ENCODE measurements at regions not wholly inside any gene's neighbourhood (a gene's known extent, or its start where the extent isn't known, plus 50 kb on each side); places are given as distances from the start of the nearest gene placed in this dataset.

GRCh38 chrX:122866532-122866931, 317.5 kb upstream of the GRIA3 start:
- in situ Hi-C loops (cut with HindIII; ENCODE audit: low pct_unique_long_range_greater_than_20kb, low sequenced_read_pairs), result no loop called here
- ATAC-seq (no peak), DNase-seq (ENCODE audit: low read depth, low spot score) (no peak)
- ChIA-PET CTCF (no interaction called here), POLR2A (no interaction called here)
- Histone ChIP-seq H3K9me3 (ENCODE audit: control insufficient read depth, insufficient read depth, low read depth, low read length) (no peaks in the 10 kb centered on the region), H3K36me3 (ENCODE audit: control insufficient read depth, insufficient read depth, low read length) (no peaks in the 10 kb centered on the region), H3K4me3 (ENCODE audit: low read depth in 2 of 2, low read length in 2 of 2) (no peak overlapping the region), H3K4me1 (ENCODE audit: control insufficient read depth, insufficient read depth, low read length) (no peaks in the 10 kb centered on the region), H3K27ac (ENCODE audit: low read length) (no peak overlapping the region), H3K27me3 (ENCODE audit: control insufficient read depth, insufficient read depth, low read length) (no peaks in the 10 kb centered on the region)
- TF ChIP-seq POLR2AphosphoS5 (IDR thresholded peaks at IDR 0.05; ENCODE audit: low read depth, low read length) (no peak), CTCF (IDR thresholded peaks at IDR 0.05) (no peak), TCF7L2 (IDR thresholded peaks at IDR 0.05; ENCODE audit: low read depth, low read length) (no peak), SIN3A (IDR thresholded peaks at IDR 0.05; ENCODE audit: borderline replicate concordance, insufficient read depth, low read depth, low read length) (no peak)
- intact Hi-C loops (cut with micrococcal nuclease; ENCODE audit: unreplicated experiment), result no loop called here
- no TSS peak for BruUV-seq (replicated peaks)

GRCh38 chrX:122868631-122869030, 315.4 kb upstream of the GRIA3 start:
- no peaks in the 10 kb centered on the region for H3K9me3 ChIP-seq (ENCODE audit: control insufficient read depth, insufficient read depth, low read depth, low read length)
- H3K27me3 ChIP-seq (ENCODE audit: control insufficient read depth, insufficient read depth, low read length), result no peaks in the 10 kb centered on the region
- ChIA-PET CTCF (no interaction called here), POLR2A (no interaction called here)
- intact Hi-C loops (cut with micrococcal nuclease; ENCODE audit: unreplicated experiment) (no loop called here), in situ Hi-C loops (cut with HindIII; ENCODE audit: low pct_unique_long_range_greater_than_20kb, low sequenced_read_pairs) (no loop called here)
- H3K36me3 ChIP-seq (ENCODE audit: control insufficient read depth, insufficient read depth, low read length), result no peaks in the 10 kb centered on the region
- no peaks in the 10 kb centered on the region for H3K4me1 ChIP-seq (ENCODE audit: control insufficient read depth, insufficient read depth, low read length)
- BruUV-seq (replicated peaks), result no TSS peak
- no peak for DNase-seq (ENCODE audit: low read depth, low spot score)
- TF ChIP-seq TCF7L2 (IDR thresholded peaks at IDR 0.05; ENCODE audit: low read depth, low read length) (no peak), SIN3A (IDR thresholded peaks at IDR 0.05; ENCODE audit: borderline replicate concordance, insufficient read depth, low read depth, low read length) (no peak), REST (IDR thresholded peaks at IDR 0.05; ENCODE audit: insufficient read depth in 1 of 2, low read depth in 2 of 2, low read length in 1 of 2) (no peak), CTCF (IDR thresholded peaks at IDR 0.05) (no peak), POLR2AphosphoS5 (IDR thresholded peaks at IDR 0.05; ENCODE audit: low read depth, low read length) (no peak)
- no peak overlapping the region for H3K4me3 ChIP-seq (ENCODE audit: low read depth in 2 of 2, low read length in 2 of 2)
- no peak for ATAC-seq
- H3K27ac ChIP-seq (ENCODE audit: low read length), result no peak overlapping the region

Data from Panc1 (cell line).